Glomerular visceral epithelial cell (primary cell): ENCODE measurements at regions not wholly inside any gene's neighbourhood (a gene's known extent, or its start where the extent isn't known, plus 50 kb on each side); places are given as distances from the start of the nearest gene placed in this dataset.
"Not testable (repeated sequence)": the region's sequence is repeated elsewhere in the genome, so short reads cannot be mapped to it uniquely, and the experiment has no call there.

Source experiments
- DNase-seq: peaks from one replicate; pipeline ENCODE4 v3.0.0-alpha.2; 2016; ENCODE audit errors: extremely low spot score

DNA sequence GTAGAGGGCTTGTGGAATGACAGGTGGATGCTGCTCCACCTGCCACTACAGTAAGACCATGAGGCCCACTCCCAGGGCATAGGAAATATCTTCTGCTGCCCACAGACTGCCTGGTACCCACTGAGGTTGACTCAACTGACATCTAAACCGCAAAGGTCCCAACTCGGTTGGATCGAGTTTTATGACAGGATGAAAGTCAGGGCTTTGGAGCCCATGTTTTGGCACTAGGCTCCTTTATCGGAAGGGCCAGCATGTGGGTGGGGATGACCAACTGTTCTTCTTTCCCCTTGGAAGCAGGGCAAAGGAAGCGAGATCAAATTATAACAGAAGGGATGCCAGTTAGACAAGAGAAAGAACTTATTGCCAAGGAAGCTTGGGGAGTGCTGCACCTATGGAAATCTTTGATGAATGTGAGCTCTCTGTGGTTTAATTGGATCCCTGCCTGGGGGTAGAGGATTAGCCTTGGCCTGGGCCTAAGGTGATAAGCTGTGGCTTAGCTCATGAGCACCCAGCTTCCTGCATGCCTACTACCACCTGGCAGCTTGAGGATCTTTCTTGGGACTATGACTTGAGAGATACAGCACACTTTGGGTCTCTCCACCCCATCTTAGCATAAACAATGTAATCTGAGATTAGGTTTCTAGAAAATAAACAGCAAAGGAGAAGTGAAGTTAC is 121.8 kb downstream of the KCNA5 start:
- no peak for DNase-seq

DNA sequence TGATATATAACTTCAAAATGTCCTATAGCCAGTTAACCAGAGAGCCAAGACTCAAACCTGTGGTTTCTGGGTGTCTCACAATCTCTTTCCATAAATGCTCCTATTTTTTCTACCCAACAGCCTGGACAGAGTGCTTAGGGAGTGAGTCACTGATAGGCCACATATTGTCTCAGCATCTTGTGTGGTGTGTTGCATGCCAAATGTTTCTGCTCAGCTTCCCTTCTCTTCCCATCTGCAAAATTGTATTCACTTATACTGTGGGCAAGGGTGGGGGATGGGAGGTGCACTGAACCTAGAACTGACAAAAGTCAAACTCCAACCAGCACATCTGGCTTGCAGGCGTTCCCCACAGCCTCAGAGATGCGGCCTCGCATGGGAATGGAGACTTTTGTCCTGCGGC is 123.3 kb downstream of the KCNA5 start:
- peak; percentile 94 for DNase-seq

DNA sequence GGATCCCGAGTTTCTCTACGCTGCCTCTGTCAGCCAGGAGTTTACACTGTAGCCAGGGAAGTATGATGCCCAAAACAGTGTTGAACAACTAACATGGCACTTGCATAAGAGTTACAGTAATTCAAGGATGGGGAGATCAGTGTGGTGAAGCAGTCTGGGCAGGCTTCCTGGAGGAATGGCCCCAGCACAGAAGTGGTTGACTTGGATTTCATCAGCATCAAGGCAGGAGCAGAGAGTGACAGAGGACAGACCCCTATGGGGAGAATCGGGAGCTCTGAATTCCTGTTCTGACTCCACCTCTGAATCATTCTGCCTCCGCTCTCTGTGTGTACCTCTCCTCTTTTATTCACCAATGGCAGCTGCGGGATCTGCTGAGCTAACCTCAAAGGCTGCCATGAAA is 124.5 kb downstream of the KCNA5 start:
- DNase-seq: no peak

DNA sequence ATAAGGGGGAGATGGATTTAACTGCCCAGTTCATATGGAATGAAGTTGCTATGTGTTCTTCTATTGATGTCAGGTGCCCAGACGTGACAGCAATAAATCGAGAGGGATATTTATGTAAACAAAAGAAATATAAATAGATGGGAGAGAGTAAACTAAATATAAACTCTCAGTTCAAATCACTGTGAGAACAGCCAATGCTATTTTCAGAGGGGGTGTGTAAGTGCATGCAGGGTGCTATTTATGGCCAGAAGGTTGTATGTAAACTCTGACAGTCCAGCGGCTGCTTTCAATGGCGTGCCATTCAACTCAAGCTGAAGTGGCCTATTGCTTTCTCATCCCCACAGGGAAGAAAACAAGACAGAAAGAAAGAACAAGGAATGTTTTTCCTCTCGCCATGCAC is 127.2 kb downstream of the KCNA5 start:
- DNase-seq: no peak

DNA sequence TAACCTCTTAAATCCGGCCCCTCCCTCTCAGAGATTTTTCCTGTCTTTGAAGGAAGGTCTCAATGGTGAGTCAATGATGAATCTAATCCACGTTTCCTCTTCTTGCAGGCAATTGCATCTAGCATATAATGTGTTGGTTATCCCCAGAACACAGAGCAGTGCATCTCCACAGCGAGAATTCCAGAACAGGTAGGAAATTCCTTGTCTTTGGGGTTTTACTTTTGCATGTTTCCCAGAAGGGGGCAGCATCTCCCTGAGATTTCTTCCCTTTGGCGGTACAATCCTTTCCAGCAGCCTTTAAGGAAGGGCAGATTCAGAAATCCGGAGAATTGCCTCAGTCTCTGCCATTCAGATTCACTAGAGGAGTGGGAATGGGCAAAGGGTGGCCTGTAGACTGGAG is 128.0 kb downstream of the KCNA5 start:
- DNase-seq: peak; percentile 61

DNA sequence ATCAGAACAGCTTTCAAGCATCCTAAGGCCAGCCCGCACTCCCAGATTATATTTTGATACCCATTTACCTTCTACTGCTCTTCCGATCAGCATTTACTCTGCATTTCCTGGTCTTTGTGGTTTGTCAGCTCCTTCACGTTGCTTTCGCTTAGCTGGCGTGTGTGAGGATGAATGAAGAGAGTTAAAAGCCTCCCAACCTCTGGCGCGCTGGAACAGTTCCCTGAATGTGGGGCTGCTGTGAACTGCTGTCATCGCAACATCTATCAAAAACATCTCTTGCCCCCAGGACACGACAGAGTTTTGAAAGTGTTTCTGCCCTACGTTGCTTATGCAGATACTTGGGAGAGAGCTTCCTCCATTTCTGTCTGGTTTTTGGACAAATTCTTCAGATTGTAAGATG is 129.2 kb downstream of the KCNA5 start:
- DNase-seq: no peak

DNA sequence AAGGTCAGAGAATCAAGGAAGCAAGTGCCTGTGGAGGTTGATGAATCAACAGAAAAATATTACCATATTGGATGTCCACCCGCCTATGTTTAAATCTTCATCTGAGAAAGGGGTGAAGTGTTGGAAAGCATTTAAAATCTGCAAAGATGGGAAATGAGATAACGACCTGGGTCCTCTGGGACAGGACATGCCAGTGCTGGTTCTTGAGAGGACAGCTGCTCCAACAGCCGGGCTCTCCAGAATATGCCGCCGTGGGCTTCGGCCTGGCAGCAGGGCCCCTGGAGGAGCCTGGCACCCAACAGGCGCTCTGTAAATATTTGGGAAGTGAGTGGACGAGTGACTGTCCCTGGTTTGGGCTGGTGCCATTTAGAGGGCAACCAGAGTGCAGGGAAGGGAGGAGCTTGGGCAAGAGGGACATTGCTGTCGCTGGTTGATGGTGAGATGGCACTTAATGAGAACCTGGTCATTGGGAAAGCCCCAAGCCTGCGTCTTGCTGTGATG is 129.9 kb downstream of the KCNA5 start:
- DNase-seq: no peak

DNA sequence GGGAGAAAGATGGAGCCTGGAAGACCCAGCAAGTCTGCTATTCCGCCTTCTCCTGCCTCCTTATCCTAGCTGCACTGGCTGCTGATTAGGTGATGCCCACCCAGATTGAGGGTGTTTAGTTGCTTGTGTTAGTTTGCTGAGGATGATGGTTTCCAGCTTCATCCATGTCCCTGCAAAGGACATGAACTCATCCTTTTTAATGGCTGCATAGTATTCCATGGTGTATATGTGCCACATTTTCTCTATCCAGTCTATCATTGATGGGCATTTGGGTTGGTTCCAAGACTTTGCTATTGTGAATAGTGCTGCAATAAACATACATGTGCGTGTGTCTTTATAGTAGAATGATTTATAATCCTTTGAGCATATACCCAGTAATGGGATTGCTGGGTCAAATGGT is 131.7 kb downstream of the KCNA5 start:
- DNase-seq: not testable (repeated sequence)

DNA sequence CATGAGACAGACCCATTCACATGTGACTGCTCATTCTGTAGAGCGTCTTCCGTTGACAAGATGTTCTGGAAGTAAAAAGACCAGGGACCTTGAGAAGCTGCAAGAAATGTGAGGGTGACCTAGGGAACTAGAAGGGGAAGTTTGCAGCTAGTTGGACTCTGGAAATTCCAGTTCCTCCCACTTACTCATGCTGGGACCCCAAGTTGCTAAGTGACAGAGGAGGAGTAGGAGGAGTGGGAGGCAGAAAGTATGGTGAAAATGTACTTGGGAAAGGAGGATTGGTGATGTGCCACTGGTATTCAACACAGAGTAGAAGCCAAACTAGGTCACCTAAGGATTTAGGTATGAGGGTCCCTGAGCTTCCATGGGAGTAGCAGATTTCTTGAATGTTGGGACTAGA is 132.4 kb downstream of the KCNA5 start:
- DNase-seq: no peak

DNA sequence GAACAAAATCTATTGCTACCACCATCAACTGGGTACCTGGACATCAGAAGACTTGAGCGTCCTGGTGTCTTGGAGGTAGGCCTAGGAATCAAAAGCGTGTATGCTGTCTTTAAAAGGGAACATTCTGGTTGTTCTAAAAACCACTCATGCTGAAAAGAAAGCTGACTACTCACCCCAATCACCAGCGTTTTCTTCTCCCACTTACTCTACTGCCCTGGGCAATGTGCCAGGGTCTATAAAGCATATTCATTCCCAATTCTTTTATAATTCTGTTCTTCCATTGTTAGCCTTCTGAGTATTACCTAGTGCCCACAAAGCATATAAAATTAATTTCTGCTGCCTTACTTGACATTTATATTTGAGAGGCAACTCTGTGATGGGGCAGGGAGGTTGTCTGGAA is 133.4 kb downstream of the KCNA5 start:
- peak; percentile 25 for DNase-seq

DNA sequence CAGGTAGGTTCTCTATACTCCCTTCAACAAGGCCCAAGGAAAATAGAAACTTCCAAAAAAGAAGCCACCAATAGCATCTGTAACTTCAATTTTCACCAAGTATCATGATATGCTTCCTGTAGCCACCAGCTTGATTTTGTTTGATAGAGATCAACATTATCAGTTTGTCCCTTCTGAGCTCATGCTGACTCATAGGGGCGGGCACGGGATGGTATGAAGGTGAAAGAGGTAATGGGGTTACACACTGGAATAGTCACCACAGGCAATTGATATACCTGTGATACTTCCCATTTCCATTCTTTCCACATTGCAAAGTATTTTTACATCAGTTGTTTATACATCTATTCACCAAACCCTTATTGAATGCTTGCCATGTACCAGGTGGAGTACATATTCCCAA is 134.1 kb downstream of the KCNA5 start:
- DNase-seq: no peak

DNA sequence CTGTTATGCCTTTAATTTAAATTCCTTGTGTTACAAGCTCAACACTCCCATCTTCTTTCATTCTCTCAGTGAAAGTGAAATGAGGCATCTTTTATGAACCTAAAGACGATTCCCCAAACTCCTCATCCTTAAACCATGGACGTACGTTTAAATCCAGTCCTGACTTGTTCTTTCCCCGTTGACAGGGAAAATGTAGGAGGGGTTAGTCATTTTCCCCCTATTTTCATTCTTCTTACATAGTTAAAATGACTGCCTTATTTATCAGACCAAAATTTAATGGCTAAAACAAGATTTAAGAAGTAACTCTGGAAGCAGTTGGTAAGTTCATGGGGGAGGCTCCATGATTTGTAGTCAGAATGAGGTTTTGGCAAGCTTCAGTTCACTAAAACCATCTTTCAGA is 134.9 kb downstream of the KCNA5 start:
- no peak for DNase-seq

DNA sequence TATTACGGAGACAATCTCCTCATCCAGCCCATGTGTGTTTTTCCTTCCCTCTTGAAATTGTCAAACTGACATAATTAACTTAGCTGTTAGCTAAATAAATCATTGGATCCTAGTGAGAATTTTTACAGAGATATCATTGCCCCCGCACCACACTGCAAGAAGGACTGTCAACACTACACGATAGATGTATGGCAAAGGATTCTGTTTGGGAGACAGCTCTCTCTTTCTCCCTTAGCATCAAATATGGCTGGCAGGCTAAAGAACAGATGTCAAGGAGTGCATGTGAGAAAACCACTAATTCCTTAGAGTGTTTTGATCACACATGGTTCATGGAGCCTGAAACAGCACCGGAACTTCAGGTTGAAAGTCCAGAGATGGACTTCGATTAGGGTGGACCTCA is 136.8 kb downstream of the KCNA5 start:
- DNase-seq: no peak

DNA sequence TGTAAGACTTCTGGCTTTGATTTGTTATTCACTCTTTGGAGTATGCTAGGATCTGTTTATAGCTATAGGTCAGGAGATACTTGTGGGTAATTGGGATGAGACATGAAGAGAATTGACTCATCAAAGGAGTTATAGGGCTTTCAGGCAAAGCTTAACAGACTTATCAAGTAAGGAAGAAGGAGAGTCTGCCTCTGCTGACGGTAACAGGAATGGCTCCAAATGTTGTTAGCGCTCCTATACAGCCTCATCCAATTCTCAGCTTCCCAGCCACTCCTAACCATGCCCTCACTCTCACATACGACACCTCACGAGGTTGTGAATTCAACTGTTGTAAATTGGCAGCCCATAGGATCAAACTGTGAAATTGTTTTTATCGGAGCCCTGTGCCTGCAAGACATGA is 140.5 kb downstream of the KCNA5 start:
- DNase-seq: no peak

DNA sequence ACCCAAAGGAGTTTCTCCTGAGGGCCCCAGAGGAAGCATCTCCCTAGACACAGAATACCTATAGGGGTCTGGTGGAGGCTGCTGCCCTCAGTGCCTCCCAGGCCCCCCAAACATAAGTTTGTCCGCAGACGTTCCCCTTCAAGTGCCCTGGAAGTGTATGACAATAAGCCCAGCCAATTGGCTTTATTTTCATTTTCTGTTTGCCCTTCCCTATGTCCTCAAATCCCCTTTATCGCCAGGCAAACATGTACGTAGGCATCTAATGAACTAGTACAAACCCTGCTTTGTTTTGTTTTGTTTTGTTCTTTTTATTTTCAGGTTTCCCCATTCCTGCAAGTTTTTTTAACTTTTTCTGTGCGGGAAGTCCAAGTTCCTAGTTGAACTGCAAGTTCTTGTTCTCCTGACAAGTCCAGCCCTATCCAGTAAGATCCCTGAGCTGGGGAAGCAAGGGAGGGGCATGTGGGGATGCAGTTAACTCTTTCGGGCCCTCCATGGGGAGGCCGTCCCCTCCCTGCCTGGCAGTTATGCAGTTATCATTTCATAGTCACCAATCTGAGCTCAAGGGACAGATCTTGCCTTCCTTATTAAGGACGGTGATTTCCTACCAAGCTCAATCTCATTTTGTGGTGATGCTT is 141.9 kb downstream of the KCNA5 start:
- DNase-seq: no peak

DNA sequence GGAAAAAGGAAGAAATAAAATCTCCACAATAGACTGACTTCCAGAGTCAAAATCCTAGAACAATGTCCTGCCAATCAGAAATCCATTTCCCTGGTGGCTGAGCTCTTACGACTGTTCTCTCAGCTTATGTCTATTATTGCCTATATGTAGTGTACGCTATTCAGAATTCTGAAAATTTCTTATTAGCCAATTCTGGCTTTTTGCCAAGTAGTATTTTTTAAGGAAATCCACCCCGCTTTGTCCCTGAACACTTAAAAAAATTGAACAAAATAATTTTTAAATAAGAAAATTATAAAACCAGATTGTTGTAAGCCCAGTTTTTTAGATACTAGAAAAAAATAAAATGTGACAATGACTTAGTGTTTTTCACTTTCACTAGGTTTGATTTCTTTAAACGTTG is 143.0 kb downstream of the KCNA5 start:
- DNase-seq: no peak

DNA sequence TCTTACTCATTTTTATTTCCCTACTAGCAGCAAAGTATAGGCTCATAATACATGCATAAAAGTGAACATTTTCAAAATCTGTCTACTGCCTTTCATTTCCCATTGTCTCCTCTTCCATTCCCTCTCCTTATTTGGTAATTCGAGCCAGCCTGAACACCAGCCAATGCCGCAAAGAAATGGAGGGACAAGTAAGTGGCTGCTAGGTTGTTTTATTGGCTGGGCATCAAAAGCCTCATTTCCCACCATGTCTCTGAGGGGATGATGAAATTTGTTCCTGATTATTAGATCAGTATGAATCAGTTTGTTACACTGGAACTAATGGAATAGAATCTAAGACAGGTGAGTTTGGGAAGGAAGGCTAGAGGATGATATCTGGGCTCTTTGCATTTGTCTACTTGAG is 143.5 kb downstream of the KCNA5 start:
- no peak for DNase-seq

DNA sequence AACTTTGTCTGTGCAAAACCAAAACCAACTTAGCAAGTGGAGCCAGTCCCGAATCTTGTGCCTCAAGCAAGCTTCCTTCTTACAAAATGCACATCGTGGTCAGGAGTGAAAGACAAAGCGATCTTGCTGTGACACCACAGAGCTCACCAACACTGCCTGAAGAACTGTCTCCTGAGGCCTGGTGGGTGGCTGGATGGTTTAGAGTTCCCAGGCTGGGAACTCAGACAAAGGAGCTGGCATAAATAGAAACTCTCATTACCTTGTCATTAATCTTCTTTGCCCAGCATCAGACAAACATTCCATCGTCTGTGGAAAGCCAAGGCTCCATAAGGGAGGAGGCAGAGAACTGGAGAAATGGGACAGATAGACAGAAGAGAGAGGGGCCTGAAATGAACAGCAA is 144.8 kb downstream of the KCNA5 start:
- no peak for DNase-seq

DNA sequence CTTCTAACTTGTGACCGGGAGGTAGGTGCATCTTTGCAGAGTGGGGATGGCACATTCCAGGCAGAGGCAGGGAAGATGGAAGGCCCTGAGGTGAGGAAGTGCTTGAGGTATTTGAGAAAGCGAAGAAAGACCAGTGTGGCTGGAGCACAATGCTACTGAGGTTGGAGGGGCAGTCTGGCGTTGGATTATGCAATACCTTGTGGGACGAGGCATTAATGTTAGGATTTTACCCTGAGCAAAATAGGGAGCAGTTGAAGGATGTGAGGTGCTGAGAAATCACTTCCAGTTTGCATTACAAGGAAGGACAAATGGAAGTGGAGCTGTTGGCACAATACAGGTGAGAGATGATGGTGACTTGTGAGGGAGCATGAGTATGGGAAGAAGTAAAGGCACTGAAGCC is 145.5 kb downstream of the KCNA5 start:
- DNase-seq: no peak

DNA sequence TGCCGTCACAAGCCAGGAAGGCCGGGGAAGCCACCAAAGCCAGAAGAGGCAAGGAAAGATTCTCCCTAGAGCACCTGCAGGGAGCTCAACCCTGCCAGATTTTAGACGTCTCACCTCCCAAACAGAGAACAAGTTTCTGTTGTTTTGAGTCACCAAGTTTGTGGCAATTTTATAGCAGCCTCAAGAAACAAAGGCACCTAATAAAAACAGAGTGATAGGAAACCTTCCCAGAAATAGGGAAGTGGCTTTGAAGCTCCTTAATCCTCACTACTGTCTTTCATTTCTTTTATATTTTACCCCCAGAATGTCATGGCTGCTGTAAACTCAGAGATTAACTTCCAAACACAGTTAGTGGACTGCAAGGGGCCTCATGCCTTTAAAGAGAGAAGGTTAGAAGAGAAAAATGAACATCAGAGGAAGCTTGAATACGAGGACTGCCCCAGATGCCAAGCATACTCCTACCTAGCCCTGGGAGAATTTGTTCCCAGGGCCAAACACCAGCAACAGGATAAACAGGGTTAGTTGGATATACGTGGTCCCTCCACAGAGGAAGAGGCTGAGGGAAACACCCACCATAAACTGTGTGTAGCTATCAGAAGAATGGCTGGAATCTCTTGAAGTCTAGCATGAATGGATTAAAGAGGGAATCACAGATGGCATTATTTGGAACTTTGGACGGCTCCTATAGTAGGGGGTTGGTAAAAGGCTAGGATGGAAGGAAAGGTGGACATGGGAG is 148.3 kb downstream of the KCNA5 start:
- no peak for DNase-seq

DNA sequence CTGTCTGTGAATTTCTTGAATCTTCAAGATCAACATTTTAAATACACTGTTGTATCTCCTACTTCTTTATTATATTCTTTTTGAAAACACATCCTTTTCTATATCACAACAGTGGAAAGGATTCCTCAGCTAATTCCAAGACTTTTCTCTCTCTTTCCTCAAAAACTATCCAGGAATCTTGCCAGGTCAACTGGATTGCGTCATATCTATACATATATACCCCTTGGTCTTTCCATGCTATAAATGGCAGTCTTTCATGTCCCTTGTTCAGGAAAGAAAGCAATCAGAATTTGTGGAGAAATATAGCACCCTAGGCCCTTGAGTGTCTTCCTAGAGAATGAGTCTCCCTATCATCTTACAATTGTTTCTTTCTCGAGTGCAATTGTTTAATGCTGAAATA is 149.0 kb downstream of the KCNA5 start:
- DNase-seq: no peak

DNA sequence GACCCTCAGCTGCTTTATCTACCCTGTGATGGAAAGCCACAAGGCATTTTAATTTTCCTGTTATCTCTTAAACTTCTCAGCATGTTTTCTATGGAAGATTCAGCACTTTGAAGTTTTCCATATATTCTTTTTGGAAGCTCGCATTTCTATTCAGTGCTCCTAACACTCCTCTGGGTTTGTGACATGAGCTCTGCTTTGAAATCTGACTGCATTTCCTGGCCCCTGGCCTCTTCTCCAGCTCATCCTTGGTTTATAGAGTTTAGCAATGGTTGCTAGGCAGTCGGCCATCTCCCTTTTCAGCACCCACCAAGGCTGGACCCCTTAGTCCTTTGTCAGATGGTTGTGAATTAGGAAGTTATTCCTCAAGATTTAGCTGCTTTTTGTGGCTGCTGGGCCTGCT is 150.6 kb downstream of the KCNA5 start:
- no peak for DNase-seq

DNA sequence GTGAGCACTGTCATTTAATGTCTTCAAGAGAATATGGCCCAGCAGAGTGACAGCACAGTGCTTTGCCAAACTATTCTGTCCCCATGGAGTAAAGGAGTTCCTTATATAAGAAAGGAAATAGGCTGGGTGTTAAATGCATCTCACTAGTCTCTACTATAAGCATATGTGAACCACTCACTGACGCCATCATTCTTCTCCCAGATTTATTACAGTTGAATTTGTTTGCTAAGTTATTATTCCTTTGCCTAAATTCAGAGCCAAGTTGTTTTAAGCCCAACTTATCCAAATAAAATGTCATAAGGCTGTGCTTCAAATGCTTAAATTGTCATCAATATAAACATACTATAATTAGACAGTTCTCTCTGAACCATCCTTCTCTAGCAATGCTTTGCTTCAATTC is 151.6 kb downstream of the KCNA5 start:
- DNase-seq: no peak
